K562 (cell line): ENCODE measurements at regions not wholly inside any gene's neighbourhood (a gene's known extent, or its start where the extent isn't known, plus 50 kb on each side); places are given as distances from the start of the nearest gene placed in this dataset.

ENCODE experiments used
- ATAC-seq: fragments of 200-7000 bp; cut with Tn5 transposase; 3 replicates; pipeline ENCODE4 v1.9.1; 2020; ENCODE audit warnings: moderate library complexity
- BruUV-seq: library from RNA; stranded (reverse); fragments of 400-500 nt; replicated peaks from 2 replicates; lab custom pipeline; 2021; lab: Mats Ljungman, UMichigan
- CTCF ChIA-PET: fragments of 300-600 bp; formaldehyde crosslinking; extraction: SDS; loops from one replicate; lab custom pipeline; 2021; ENCODE audit warnings: low intra/inter-chr PET ratio; lab: Yijun Ruan, JAX
- POLR2A ChIA-PET: fragments of 300-600, 350-650 bp; sonication (Branson Sonifier 250); formaldehyde crosslinking; extraction: SDS; loops from one replicate; lab custom pipeline; 2021; ENCODE audit warnings: antibody characterized with exemption, inconsistent platforms; lab: Yijun Ruan, JAX
- DNase-seq, 4 experiments: peaks; one replicate each; pipeline versions ENCODE4 v3.0.0 to v3.0.0-alpha.2; 2011 to 2018; ENCODE audit warnings: low spot score in 3 of 4, mixed read lengths in 3 of 4; ENCODE audit errors: extremely low read depth in 1 of 4
- FAIRE-seq: peaks from 2 replicates; lab custom pipeline; 2011; peaks lifted over from hg19 to GRCh38; lab: Jason Lieb, UNC
- H2AFZ ChIP-seq: 2 replicates; pipeline ENCODE4 v1.6.0; 2011; ENCODE audit warnings: low read depth, low read length, control low read depth, inconsistent platforms
- H3K27ac ChIP-seq: fragments of 200-600 bp; 3 replicates; pipeline ENCODE4 v1.8.0; 2011; ENCODE audit warnings: low read depth, mild to moderate bottlenecking, control low read depth, inconsistent platforms, low read length, moderate library complexity, mixed read lengths; ENCODE audit errors: extremely low read depth
- H3K27me3 ChIP-seq, 2 experiments: fragments of 300-600 bp in 1 of 2; 2 replicates in 1 of 2; 3 replicates in 1 of 2; pipeline versions ENCODE4 v1.6.0 to v1.8.0; 2011; ENCODE audit warnings: inconsistent platforms in 2 of 2, low read length in 2 of 2, mild to moderate bottlenecking in 1 of 2, mixed read lengths in 1 of 2, moderate library complexity in 1 of 2; ENCODE audit not compliant: control insufficient read depth in 2 of 2, insufficient read depth in 2 of 2
- H3K36me3 ChIP-seq: fragments of 300-600 bp; 3 replicates; pipeline ENCODE4 v1.8.0; 2011; ENCODE audit warnings: mild to moderate bottlenecking, low read length, inconsistent platforms; ENCODE audit not compliant: control insufficient read depth, insufficient read depth
- H3K4me1 ChIP-seq, 2 experiments: fragments of 200-600 bp in 1 of 2; replicated peaks in 1 of 2; 2 replicates in 1 of 2; 3 replicates in 1 of 2; pipeline versions ENCODE4 v1.5.1 to v1.8.0; 2011; ENCODE audit warnings: inconsistent platforms in 2 of 2, low read length in 2 of 2, mild to moderate bottlenecking in 1 of 2, mixed read lengths in 1 of 2, moderate library complexity in 1 of 2; ENCODE audit not compliant: control insufficient read depth in 2 of 2, insufficient read depth in 2 of 2
- H3K4me2 ChIP-seq: 2 replicates; pipeline ENCODE4 v1.6.1; 2011; ENCODE audit warnings: low read length, control low read depth, inconsistent platforms, mixed read lengths; ENCODE audit not compliant: insufficient read depth
- H3K4me3 ChIP-seq: fragments of 200-600 bp; sonication (generic), shearing (Covaris generic); 2 replicates; pipeline ENCODE4 v1.5.1; 2016; ENCODE audit warnings: control low read depth, inconsistent platforms
- H3K79me2 ChIP-seq: fragments of 200-600 bp; 3 replicates; pipeline ENCODE4 v1.8.0; 2011; ENCODE audit warnings: low read length, inconsistent platforms; ENCODE audit not compliant: control insufficient read depth, insufficient read depth
- H3K9ac ChIP-seq, 2 experiments: 2 replicates each; pipeline versions ENCODE4 v1.6.0 to v1.6.1; 2011; ENCODE audit warnings: low read depth in 2 of 2, low read length in 2 of 2, control low read depth in 1 of 2, inconsistent platforms in 1 of 2, mild to moderate bottlenecking in 1 of 2, mixed read lengths in 1 of 2; ENCODE audit not compliant: insufficient read depth in 1 of 2
- H3K9me1 ChIP-seq: one replicate; pipeline ENCODE4 v1.6.0; 2011; ENCODE audit warnings: inconsistent platforms, mild to moderate bottlenecking, low read length, moderate library complexity; ENCODE audit not compliant: control insufficient read depth, insufficient read depth
- H3K9me3 ChIP-seq: replicated peaks from 2 replicates; pipeline ENCODE4 v1.5.1; 2011; ENCODE audit warnings: low read depth, low read length, inconsistent platforms; ENCODE audit not compliant: control insufficient read depth, insufficient read depth
- H4K20me1 ChIP-seq: replicated peaks from 2 replicates; pipeline ENCODE4 v1.6.1; 2011; ENCODE audit warnings: low read length, inconsistent platforms, mixed read lengths; ENCODE audit not compliant: control insufficient read depth, insufficient read depth
- FOXA1 ChIP-seq: fragments of 450-650 bp; IDR thresholded peaks from 2 replicates; pipeline ENCODE4 v1.6.1; 2016; ENCODE audit warnings: mild to moderate bottlenecking, borderline replicate concordance
- HDAC6 ChIP-seq: IDR thresholded peaks from 2 replicates; pipeline ENCODE4 v1.6.1; 2012; ENCODE audit warnings: low read depth, mild to moderate bottlenecking, control low read depth, inconsistent platforms, low read length, moderate library complexity
- NCOA6 ChIP-seq: fragments of 450-650 bp; IDR thresholded peaks from 2 replicates; pipeline ENCODE4 v1.6.1; 2017; ENCODE audit warnings: mild to moderate bottlenecking
- PREB ChIP-seq: sonication (generic); formaldehyde crosslinking; IDR thresholded peaks from 2 replicates; pipeline ENCODE4 v1.8.1; 2023; ENCODE audit warnings: mild to moderate bottlenecking, missing genetic modification reagents
- PTTG1 ChIP-seq: fragments of 450-650 bp; IDR thresholded peaks from 2 replicates; pipeline ENCODE4 v1.6.1; 2016; ENCODE audit warnings: low read depth, mild to moderate bottlenecking, missing genetic modification characterization, missing compliant biosample characterization
- RBM39 ChIP-seq: fragments of 200-400 bp; formaldehyde crosslinking; optimal IDR thresholded peaks from 2 replicates; pipeline ENCODE3; 2018; ENCODE audit warnings: low read depth, low read length
- SAFB ChIP-seq: fragments of 200-400 bp; formaldehyde crosslinking; IDR thresholded peaks from 2 replicates; pipeline ENCODE4 v1.6.1; 2017; ENCODE audit warnings: low read depth, low read length, borderline replicate concordance
- SMAD1 ChIP-seq: fragments of 150-350 bp; IDR thresholded peaks from 2 replicates; pipeline ENCODE4 v1.6.1; 2014; ENCODE audit warnings: low read length, low read depth; ENCODE audit not compliant: partially characterized antibody
- SMAD2 ChIP-seq: fragments of 150-350 bp; IDR thresholded peaks from 2 replicates; pipeline ENCODE4 v1.6.1; 2014; ENCODE audit warnings: low read depth, mild to moderate bottlenecking, low read length
- SMAD3 ChIP-seq: fragments of 450-650 bp; formaldehyde crosslinking; conservative IDR thresholded peaks from 2 replicates; pipeline ENCODE4 v1.4.0; 2020; ENCODE audit warnings: mild to moderate bottlenecking
- TCFL5 ChIP-seq: fragments of 250-450 bp; sonication (Bioruptor Pico); conservative IDR thresholded peaks from 2 replicates; pipeline ENCODE4 v1.6.1; 2021; ENCODE audit warnings: mild to moderate bottlenecking, moderate library complexity, matching md5 sums
- ZFP91 ChIP-seq: sonication (generic); formaldehyde crosslinking; IDR thresholded peaks from 2 replicates; pipeline ENCODE4 v1.8.0; 2022; ENCODE audit warnings: mild to moderate bottlenecking, missing genetic modification reagents
- ZNF263 ChIP-seq: sonication (generic); formaldehyde crosslinking; IDR thresholded peaks from 2 replicates; pipeline ENCODE4 v1.8.0; 2022; ENCODE audit warnings: mild to moderate bottlenecking, missing genetic modification reagents, borderline replicate concordance
- ZNF512 ChIP-seq: IDR thresholded peaks from 2 replicates; pipeline ENCODE4 v1.6.1; 2016; ENCODE audit warnings: missing genetic modification characterization, missing compliant biosample characterization
- WGBS: fragments of 100-300 bp; shearing (Covaris generic); methylation state at CpG from one replicate; pipeline ENCODE4 v1.1.6; 2016; ENCODE audit warnings: low coverage, mixed read lengths; ENCODE audit not compliant: insufficient coverage; ENCODE audit errors: missing lambda C conversion rate; 5-methylcytosine and 5-hydroxymethylcytosine counted together
- in situ Hi-C: fragments of 300-500 bp; cut with MboI; formaldehyde crosslinking; loops from 4 replicates; pipeline ENCODE4 v1.15.0; 2018; ENCODE audit warnings: inconsistent platforms, mixed read lengths
- intact Hi-C: fragments of 100-400 bp; cut with micrococcal nuclease; formaldehyde crosslinking; loops from 2 replicates; pipeline ENCODE4 v1.14.2; 2022
- TF ChIP-seq, protein P1 (sequence below): sonication (generic); formaldehyde crosslinking; IDR thresholded peaks from 2 replicates; pipeline ENCODE4 v1.8.1; 2022; ENCODE audit warnings: missing genetic modification reagents
- TF ChIP-seq, protein P2 (sequence below): fragments of 450-650 bp; IDR thresholded peaks from 2 replicates; pipeline ENCODE4 v1.6.1; 2016; ENCODE audit warnings: mild to moderate bottlenecking

GRCh38 chr16:5581908-5582307, 484.3 kb upstream of the EEF2KMT start:
- Histone ChIP-seq H3K4me2 (no peak overlapping the region), H4K20me1 (peaks cover 3% of the 10 kb centered on the region; the same call in 1 of the 2 replicates), H3K9me1 (no peaks in the 10 kb centered on the region), H3K27me3 (peaks cover 0 to 2% of the 10 kb centered on the region in 2 experiments; a peak in 2 of 5 replicates), H3K4me1 (no peaks in the 10 kb centered on the region), H3K27ac (no peak overlapping the region), H3K79me2 (no peaks in the 10 kb centered on the region), H3K36me3 (no peaks in the 10 kb centered on the region), H3K9ac (no peak overlapping the region), H3K9me3 (no peaks in the 10 kb centered on the region), H3K4me3 (no peak overlapping the region), H2AFZ (no peak overlapping the region)
- in situ Hi-C loops, result no loop called here
- WGBS, result 2% methylated on average over 7 of the region's 7 CpGs
- BruUV-seq, result no TSS peak
- ChIA-PET CTCF (no interaction called here), POLR2A (no interaction called here)
- ATAC-seq (no peak), FAIRE-seq (no peak), DNase-seq (no peak)
- intact Hi-C loops, result no loop called here
- no peak for TF ChIP-seq PREB (CRISPR knock-in tag)
- no peak for TF ChIP-seq ZNF512 (tag)
- no peak for TF ChIP-seq SAFB
- no peak for TF ChIP-seq ZNF263 (CRISPR knock-in tag)
- TF ChIP-seq RBM39, result no peak
- TF ChIP-seq PTTG1 (tag), result no peak
- no peak for TF ChIP-seq FOXA1
- TF ChIP-seq HDAC6, result no peak
- no peak for TF ChIP-seq NCOA6
- no peak for TF ChIP-seq SMAD3 (CRISPR knock-in tag)
- TF ChIP-seq, protein P1, sequence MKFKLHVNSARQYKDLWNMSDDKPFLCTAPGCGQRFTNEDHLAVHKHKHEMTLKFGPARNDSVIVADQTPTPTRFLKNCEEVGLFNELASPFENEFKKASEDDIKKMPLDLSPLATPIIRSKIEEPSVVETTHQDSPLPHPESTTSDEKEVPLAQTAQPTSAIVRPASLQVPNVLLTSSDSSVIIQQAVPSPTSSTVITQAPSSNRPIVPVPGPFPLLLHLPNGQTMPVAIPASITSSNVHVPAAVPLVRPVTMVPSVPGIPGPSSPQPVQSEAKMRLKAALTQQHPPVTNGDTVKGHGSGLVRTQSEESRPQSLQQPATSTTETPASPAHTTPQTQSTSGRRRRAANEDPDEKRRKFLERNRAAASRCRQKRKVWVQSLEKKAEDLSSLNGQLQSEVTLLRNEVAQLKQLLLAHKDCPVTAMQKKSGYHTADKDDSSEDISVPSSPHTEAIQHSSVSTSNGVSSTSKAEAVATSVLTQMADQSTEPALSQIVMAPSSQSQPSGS (CRISPR knock-in tag), result no peak
- TF ChIP-seq ZFP91, result no peak
- TF ChIP-seq, protein P2, sequence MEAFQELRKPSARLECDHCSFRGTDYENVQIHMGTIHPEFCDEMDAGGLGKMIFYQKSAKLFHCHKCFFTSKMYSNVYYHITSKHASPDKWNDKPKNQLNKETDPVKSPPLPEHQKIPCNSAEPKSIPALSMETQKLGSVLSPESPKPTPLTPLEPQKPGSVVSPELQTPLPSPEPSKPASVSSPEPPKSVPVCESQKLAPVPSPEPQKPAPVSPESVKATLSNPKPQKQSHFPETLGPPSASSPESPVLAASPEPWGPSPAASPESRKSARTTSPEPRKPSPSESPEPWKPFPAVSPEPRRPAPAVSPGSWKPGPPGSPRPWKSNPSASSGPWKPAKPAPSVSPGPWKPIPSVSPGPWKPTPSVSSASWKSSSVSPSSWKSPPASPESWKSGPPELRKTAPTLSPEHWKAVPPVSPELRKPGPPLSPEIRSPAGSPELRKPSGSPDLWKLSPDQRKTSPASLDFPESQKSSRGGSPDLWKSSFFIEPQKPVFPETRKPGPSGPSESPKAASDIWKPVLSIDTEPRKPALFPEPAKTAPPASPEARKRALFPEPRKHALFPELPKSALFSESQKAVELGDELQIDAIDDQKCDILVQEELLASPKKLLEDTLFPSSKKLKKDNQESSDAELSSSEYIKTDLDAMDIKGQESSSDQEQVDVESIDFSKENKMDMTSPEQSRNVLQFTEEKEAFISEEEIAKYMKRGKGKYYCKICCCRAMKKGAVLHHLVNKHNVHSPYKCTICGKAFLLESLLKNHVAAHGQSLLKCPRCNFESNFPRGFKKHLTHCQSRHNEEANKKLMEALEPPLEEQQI, result no peak
- TF ChIP-seq SMAD1, result no peak
- no peak for TF ChIP-seq SMAD2
- TF ChIP-seq TCFL5 (CRISPR knock-in tag), result no peak
